GM12873 (cell line): ENCODE measurements at regions not wholly inside any gene's neighbourhood (a gene's known extent, or its start where the extent isn't known, plus 50 kb on each side); places are given as distances from the start of the nearest gene placed in this dataset.

Source experiments
- TF ChIP-seq, protein P1 (sequence below): IDR thresholded peaks from 2 replicates; pipeline ENCODE4 v1.5.1; 2012; ENCODE audit warnings: low read depth, mild to moderate bottlenecking, moderate library complexity, low read length, control low read depth; ENCODE audit not compliant: insufficient read depth; ENCODE audit errors: missing control alignments

DNA sequence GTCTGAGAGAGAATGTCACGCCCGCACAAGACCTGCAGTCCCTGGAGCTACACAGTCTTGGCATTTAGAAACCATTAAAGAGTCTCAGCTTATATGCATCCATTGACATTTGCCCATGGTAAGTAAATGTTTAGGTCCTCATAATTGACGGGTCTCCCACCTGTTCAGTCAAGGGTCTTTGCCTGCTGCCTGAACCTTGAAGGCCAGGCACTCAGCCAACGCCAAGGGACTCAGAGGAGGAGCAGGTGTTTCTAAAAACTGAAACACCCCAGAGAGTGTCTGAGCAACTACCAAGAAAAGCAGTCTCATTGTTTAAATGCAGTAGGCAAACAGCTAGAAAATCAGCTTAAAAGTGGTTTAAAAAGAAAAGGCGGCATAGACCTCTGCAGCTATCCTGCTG, 264.7 kb upstream of the AKR1E2 start:
- TF ChIP-seq, protein P1, sequence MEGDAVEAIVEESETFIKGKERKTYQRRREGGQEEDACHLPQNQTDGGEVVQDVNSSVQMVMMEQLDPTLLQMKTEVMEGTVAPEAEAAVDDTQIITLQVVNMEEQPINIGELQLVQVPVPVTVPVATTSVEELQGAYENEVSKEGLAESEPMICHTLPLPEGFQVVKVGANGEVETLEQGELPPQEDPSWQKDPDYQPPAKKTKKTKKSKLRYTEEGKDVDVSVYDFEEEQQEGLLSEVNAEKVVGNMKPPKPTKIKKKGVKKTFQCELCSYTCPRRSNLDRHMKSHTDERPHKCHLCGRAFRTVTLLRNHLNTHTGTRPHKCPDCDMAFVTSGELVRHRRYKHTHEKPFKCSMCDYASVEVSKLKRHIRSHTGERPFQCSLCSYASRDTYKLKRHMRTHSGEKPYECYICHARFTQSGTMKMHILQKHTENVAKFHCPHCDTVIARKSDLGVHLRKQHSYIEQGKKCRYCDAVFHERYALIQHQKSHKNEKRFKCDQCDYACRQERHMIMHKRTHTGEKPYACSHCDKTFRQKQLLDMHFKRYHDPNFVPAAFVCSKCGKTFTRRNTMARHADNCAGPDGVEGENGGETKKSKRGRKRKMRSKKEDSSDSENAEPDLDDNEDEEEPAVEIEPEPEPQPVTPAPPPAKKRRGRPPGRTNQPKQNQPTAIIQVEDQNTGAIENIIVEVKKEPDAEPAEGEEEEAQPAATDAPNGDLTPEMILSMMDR = no peak

DNA sequence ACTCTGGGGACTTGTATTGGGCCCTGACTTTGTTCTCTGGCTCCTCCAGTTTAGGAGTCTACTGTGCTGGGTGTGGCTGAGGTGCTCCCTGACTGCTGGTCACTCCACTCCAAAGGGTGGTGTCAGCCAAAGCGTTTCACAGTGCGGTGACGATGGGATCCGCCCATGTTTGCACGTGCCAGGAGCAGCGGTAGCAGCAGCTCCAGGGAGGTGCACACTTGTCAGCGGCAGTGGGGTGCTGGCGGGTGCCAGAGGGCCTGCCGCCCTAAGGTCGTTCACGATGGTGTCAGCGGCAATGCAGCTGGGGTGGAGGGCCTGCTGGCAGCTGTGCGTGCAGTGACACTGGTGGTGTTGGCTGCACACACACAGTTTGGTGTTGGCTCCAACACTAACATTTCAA, 268.5 kb upstream of the AKR1E2 start:
- TF ChIP-seq, protein P1 = no peak

DNA sequence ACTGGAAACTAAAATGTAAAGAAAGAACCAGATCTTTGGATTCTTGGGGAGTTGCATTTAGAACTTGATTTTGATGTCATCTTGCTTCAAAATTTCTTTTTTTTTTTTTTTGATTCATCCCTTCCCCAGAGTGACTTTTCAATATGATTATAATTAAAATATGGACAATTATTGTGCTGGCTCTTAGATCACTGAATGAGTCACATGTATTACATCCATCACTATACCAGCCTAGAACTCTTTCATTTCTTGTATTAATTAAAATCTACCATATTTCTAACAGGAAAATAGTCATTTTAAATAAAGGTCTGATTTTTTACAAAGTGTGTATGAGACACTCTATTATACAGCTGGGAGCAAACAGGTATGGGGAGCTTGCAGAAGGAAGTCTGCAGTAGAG, 269.5 kb upstream of the AKR1E2 start:
- TF ChIP-seq, protein P1 = no peak

DNA sequence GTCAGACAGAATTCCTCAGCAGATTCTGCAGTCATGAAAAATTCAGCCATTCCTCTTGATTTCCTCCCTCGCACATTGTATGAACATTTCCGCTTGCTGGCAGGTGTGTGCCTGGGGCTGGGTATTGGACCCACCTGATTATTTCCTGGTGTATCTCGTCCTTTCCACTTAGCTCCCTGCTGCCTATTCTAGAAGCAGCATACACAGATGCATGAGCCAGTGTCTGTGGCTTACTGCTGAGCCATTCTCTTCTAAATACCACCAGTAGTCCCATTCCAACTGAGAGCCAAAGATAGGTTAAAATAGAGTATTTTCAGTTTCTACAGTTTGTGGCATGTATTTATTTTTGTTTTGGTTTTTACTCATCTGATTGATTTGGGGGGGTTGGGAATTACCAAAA, 270.1 kb upstream of the AKR1E2 start:
- TF ChIP-seq, protein P1 = no peak

DNA sequence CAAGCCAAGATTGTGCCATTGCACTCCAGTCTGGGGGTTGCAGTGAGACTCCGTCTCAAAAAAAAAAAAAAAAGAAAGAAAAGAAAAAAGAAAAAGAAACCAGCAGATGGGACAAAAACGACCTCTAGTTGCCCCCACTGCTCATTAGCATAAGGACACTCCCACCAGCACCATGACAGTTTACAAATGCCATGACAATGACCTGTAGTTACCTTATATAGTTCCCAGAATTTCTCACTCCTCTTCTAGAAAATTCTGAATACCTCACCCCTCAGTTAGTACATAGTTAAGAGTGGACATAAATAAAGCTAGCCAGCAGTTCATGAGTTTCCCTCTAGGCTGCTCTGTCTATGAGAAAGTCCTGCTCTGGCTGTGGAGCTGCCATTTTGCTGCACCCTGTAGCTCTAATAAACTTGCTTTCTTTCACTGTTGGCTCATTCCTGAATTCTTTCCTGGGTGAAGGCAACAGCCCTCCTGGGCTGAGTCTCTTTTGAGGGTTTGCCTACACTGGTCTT, 276.8 kb upstream of the AKR1E2 start:
- TF ChIP-seq, protein P1 = no peak

DNA sequence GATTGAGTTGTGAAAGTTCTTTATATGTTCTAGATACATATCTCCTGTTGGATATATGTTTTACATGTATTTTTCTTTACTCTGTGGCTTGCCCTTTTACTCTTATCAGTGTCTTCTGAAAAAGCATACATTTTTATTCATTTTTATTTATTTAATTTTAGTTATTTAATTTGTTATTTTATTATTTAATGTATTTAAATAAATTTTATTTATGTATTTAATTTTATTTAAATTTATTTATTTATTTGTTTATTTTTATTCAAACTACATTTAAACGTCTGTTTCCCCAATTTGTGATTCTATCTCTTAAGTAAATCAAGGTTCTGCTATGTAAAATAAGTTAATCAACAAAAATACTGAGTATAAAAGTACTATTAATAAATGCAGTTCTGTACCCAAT, 279.1 kb upstream of the AKR1E2 start:
- TF ChIP-seq, protein P1 = no peak

DNA sequence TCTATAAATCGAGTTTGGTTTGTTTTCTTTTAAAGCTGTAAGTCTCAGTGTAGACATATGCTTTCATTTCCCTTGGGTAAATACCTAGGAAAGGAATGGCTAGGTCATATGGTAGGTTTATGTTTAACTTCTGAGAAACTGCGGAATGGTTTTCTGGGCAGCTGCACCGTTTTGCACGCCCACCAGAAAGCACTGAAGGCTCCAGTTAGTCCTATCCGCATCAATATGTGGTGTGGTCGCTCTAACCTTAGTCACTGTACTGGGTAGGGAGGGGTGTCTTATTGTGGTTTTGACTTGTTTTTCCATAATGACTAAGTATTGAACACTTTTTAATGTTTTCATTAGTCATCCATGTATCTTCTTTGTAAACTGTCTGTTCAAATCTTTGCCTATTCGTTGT, 279.5 kb upstream of the AKR1E2 start:
- TF ChIP-seq, protein P1 = no peak
